Upper lobe of left lung (tissue), 6 donors: ENCODE measurements at regions not wholly inside any gene's neighbourhood (a gene's known extent, or its start where the extent isn't known, plus 50 kb on each side); places are given as distances from the start of the nearest gene placed in this dataset.

Experiments used
- ATAC-seq, 2 donors: fragments of 200-7000 bp; cut with Tn5 transposase; one replicate each; pipeline ENCODE4 v1.9.1; 2022; ENCODE audit warnings: mild to moderate bottlenecking in 2 of 2, moderate library complexity in 2 of 2; ENCODE audit not compliant: low FRiP score in 2 of 2
- DNase-seq, 2 donors: peaks; one replicate each; pipeline ENCODE4 v3.0.0-alpha.2; 2019 to 2020
- H3K27ac ChIP-seq, 4 donors: fragments of 200-600 bp; sonication (generic); one replicate each; pipeline ENCODE4 v1.5.1; 2016 to 2019
- H3K27me3 ChIP-seq, 4 donors: fragments of 200-600 bp; sonication (generic); one replicate each; pipeline ENCODE4 v1.5.1; 2017 to 2019
- H3K36me3 ChIP-seq, 4 donors: fragments of 200-600 bp; sonication (generic); one replicate each; pipeline ENCODE4 v1.5.1; 2016 to 2019
- H3K4me1 ChIP-seq, 4 donors: fragments of 200-600 bp; sonication (generic); one replicate each; pipeline ENCODE4 v1.5.1; 2018 to 2019
- H3K4me3 ChIP-seq, 4 donors: fragments of 200-600 bp; sonication (generic); one replicate each; pipeline ENCODE4 v1.5.1; 2017 to 2019; ENCODE audit warnings: mild to moderate bottlenecking in 2 of 4, moderate library complexity in 1 of 4
- H3K9me3 ChIP-seq, 4 donors: fragments of 200-600 bp; sonication (generic); one replicate each; pipeline ENCODE4 v1.5.1; 2018 to 2019
- EP300 ChIP-seq, 4 donors: sonication (generic); formaldehyde crosslinking; IDR thresholded peaks; one replicate each; pipeline ENCODE4 v1.5.1; 2017; ENCODE audit warnings: antibody characterized with exemption in 4 of 4, control low read depth in 2 of 4
- POLR2A ChIP-seq, 4 donors: fragments of 450-650 bp; IDR thresholded peaks; one replicate each; pipeline ENCODE4 v1.5.1; 2016 to 2017; ENCODE audit warnings: antibody characterized with exemption in 4 of 4, mild to moderate bottlenecking in 2 of 4
- POLR2AphosphoS5 ChIP-seq, 2 donors: sonication (generic); formaldehyde crosslinking; IDR thresholded peaks; one replicate each; pipeline ENCODE4 v1.5.1; 2017; ENCODE audit warnings: antibody characterized with exemption in 2 of 2
- WGBS, 2 donors: methylation state at CpG; one replicate each; pipeline ENCODE4 v1.1.5; 2017 to 2018; 5-methylcytosine and 5-hydroxymethylcytosine counted together
- TF ChIP-seq, protein P1 (sequence below), 6 experiments: fragments of 450-650 bp in 4 of 6; fragments of 200-600 bp in 2 of 6; sonication (generic) in 2 of 6; IDR thresholded peaks; one replicate each; pipeline ENCODE4 v1.5.1; 2016 to 2019; ENCODE audit warnings: antibody characterized with exemption in 6 of 6
- donor health status: DM: no; HTN: no; CAD: no; lungs with moderate emphysema.
- donor health status: DM: no; HTN: yes; CAD: no; lungs with severe emphysema.

DNA sequence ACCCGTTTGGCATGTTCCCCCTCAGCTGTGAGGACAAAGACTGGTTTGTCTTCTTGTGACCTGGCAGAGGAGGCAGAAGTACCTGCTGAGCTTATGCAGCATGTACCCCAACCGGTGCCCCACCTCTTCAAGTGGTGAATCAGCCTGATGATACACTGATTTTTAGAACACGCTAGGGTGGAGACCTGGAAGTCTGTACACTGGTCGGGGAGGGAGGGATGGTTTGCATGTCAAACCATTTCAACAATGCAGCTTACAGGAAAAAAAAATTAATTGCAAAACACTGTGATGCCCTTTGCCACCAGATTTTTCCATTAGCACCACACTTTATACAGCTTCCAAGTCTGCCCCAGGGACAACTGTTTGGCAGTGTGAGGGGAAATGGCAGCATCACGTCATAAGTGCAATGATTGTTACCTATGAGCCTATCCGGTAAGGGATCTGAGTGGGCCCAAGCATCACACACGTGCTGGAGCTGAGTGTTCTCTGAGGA, 155.1 kb upstream of the DMRT1 start:
- no peaks in the 10 kb centered on the region for H3K27me3 ChIP-seq
- no peak overlapping the region for H3K4me3 ChIP-seq
- no peak overlapping the region for H3K27ac ChIP-seq
- H3K4me1 ChIP-seq, result peaks cover 0 to 6% (median 0%) of the 10 kb centered on the region in 4 donors
- H3K9me3 ChIP-seq, result no peaks in the 10 kb centered on the region
- ATAC-seq, result peak in 1 of 2 donors; percentile 68
- TF ChIP-seq EP300 (IDR thresholded peaks at IDR 0.05) (no peak), POLR2AphosphoS5 (IDR thresholded peaks at IDR 0.05) (no peak), POLR2A (IDR thresholded peaks at IDR 0.05) (no peak)
- TF ChIP-seq, protein P1, sequence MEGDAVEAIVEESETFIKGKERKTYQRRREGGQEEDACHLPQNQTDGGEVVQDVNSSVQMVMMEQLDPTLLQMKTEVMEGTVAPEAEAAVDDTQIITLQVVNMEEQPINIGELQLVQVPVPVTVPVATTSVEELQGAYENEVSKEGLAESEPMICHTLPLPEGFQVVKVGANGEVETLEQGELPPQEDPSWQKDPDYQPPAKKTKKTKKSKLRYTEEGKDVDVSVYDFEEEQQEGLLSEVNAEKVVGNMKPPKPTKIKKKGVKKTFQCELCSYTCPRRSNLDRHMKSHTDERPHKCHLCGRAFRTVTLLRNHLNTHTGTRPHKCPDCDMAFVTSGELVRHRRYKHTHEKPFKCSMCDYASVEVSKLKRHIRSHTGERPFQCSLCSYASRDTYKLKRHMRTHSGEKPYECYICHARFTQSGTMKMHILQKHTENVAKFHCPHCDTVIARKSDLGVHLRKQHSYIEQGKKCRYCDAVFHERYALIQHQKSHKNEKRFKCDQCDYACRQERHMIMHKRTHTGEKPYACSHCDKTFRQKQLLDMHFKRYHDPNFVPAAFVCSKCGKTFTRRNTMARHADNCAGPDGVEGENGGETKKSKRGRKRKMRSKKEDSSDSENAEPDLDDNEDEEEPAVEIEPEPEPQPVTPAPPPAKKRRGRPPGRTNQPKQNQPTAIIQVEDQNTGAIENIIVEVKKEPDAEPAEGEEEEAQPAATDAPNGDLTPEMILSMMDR (IDR thresholded peaks at IDR 0.05), result no peak
- 73 to 89% methylated on average over 7 of the region's 7 CpGs for WGBS, 2 donors
- H3K36me3 ChIP-seq, result no peaks in the 10 kb centered on the region
- no peak for DNase-seq

DNA sequence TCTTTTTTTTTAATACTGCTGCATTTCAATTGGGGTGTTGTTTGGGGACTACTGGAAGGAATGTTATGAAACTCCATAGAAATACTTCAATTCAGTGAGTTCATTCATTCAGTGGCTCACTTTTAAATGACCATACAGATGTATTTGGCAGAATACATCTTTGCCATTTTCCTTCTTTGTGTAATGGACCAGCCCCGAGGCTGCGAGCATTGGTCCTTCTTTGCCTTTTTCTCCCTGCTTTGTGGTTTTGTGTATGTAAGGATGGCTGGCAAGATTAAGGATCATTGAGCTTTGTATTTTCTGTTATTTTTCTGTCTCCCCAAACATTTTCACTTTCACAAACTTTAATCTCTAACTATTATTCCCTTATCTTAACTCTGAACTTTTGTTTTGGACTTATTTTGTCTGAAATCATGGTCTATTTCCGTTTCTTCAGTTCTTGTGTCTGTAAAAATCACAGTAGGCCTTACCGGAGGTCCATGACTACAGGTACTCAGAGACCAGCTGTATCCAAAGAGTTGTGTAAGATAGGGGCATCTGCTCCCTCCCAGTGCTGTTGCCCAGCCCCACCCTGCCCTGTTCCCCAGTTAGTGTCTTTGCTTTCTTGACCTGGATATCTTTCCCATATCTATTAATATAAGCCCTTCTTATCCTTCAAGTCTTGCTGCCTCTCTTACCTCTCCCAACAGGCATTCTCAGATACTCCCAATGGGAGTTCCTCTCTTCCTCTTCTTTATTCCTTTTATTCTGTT, 154.3 kb upstream of the DMRT1 start:
- H3K4me1 ChIP-seq, result peaks cover 0 to 6% (median 0%) of the 10 kb centered on the region in 4 donors
- no peaks in the 10 kb centered on the region for H3K36me3 ChIP-seq
- H3K4me3 ChIP-seq, result no peak overlapping the region
- H3K27ac ChIP-seq, result no peak overlapping the region
- TF ChIP-seq POLR2AphosphoS5 (IDR thresholded peaks at IDR 0.05), result no peak
- no peak for TF ChIP-seq EP300 (IDR thresholded peaks at IDR 0.05)
- TF ChIP-seq POLR2A (IDR thresholded peaks at IDR 0.05), result no peak
- TF ChIP-seq, protein P1 (IDR thresholded peaks at IDR 0.05), result no peak
- no peaks in the 10 kb centered on the region for H3K27me3 ChIP-seq
- no peak for DNase-seq
- no peaks in the 10 kb centered on the region for H3K9me3 ChIP-seq
- 96 to 98% methylated on average over 4 of the region's 4 CpGs for WGBS, 2 donors
- no peak for ATAC-seq

DNA sequence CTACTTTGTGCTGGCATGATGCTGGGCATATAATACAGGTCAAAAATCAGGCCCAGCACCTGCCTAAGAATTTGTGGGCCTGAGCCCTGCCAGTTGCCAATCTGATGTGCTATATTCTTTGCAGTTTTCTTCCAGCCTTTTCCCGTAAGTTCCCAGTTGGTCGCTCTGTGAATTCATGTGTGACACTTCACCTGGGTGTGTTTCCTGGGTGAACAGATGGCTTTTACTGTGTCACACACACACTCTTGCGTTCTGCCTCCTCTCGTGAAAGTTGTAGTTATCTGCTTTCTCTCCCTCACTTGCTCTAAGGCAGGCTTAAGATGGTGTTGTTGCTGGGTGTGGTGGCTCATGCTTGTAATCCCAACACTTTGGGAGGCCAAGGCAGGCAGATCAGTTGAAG, 153.5 kb upstream of the DMRT1 start:
- Histone ChIP-seq H3K4me1 (peaks cover 2 to 6% (median 4%) of the 10 kb centered on the region in 4 donors), H3K36me3 (no peaks in the 10 kb centered on the region), H3K4me3 (no peak overlapping the region), H3K27me3 (no peaks in the 10 kb centered on the region), H3K9me3 (no peaks in the 10 kb centered on the region), H3K27ac (no peak overlapping the region)
- no peak for ATAC-seq
- TF ChIP-seq, protein P1 (IDR thresholded peaks at IDR 0.05), result no peak
- TF ChIP-seq EP300 (IDR thresholded peaks at IDR 0.05) (no peak), POLR2A (IDR thresholded peaks at IDR 0.05) (no peak)
- WGBS, 2 donors, result 95 to 96% methylated on average over 4 of the region's 4 CpGs
- DNase-seq, result no peak

DNA sequence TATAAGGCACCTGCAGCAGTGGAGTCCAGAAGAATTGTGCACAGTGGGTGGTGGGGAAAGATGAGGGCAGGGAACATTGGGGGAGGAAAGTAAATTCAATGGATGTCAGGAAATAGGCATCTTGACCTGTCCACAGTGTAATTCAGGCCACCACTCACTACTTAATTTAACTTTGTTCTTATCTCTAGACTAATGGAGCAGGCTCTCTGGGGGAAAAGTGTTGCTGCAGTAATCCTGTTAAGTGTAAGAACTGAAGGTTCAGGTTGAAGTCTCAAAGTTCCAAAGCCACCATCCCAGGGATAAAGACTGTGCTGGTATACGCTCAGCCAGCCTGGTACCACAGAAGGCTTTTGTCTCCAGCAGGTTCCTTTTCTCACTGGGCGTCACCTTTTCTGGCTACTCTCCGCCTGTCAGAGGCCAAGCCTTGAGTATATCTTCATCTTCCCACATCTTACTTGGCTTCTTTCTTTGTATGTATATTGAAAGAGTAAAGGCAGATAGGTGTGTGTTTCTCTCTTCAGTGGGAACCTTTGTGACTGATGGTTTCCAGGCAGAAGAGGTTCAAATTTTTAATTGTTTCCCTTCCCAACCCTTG, 150.9 kb upstream of the DMRT1 start:
- no peaks in the 10 kb centered on the region for H3K9me3 ChIP-seq
- peaks cover 12 to 33% (median 25%) of the 10 kb centered on the region in 4 donors for H3K4me1 ChIP-seq
- H3K27me3 ChIP-seq, result no peaks in the 10 kb centered on the region
- H3K27ac ChIP-seq, result no peak overlapping the region
- no peak for ATAC-seq
- TF ChIP-seq EP300 (IDR thresholded peaks at IDR 0.05) (no peak), POLR2A (IDR thresholded peaks at IDR 0.05) (no peak), POLR2AphosphoS5 (IDR thresholded peaks at IDR 0.05) (no peak)
- TF ChIP-seq, protein P1 (IDR thresholded peaks at IDR 0.05), result no peak
- no peaks in the 10 kb centered on the region for H3K36me3 ChIP-seq
- 67 to 86% methylated on average over 3 of the region's 3 CpGs for WGBS, 2 donors
- no peak overlapping the region for H3K4me3 ChIP-seq
- DNase-seq, result no peak
